IMR-90 (cell line): ENCODE measurements at regions not wholly inside any gene's neighbourhood (a gene's known extent, or its start where the extent isn't known, plus 50 kb on each side); places are given as distances from the start of the nearest gene placed in this dataset.

Experiments used
- ATAC-seq: fragments of 200-7000 bp; cut with Tn5 transposase; 2 replicates; pipeline ENCODE4 v1.9.1; 2020; ENCODE audit warnings: low read depth, mild to moderate bottlenecking, moderate library complexity
- BruUV-seq: library from RNA; stranded (reverse); fragments of 400-500 nt; replicated peaks from 2 replicates; lab custom pipeline; 2021; lab: Mats Ljungman, UMichigan
- CTCF ChIA-PET: fragments of 300-600 bp; formaldehyde crosslinking; extraction: SDS; loops from one replicate; lab custom pipeline; 2021; ENCODE audit warnings: antibody characterized with exemption; lab: Yijun Ruan, JAX
- POLR2A ChIA-PET: fragments of 300-600 bp; sonication (Branson Sonifier 250); formaldehyde crosslinking; loops from one replicate; lab custom pipeline; 2022; ENCODE audit warnings: antibody characterized with exemption; ENCODE audit not compliant: unreplicated experiment; lab: Charles Lee
- DNase-seq: peaks from one replicate; pipeline ENCODE4 v3.0.0; 2013
- H2AFZ ChIP-seq: replicated peaks from 2 replicates; pipeline ENCODE3; 2013; ENCODE audit warnings: low read length, mild to moderate bottlenecking; ENCODE audit not compliant: poor library complexity
- H2AK5ac ChIP-seq: 2 replicates; pipeline ENCODE4 v1.6.1; 2013; ENCODE audit warnings: low read depth, low read length, inconsistent platforms
- H2AK9ac ChIP-seq: replicated peaks from 2 replicates; pipeline ENCODE3; 2013; ENCODE audit warnings: mild to moderate bottlenecking, low read depth, low read length, moderate library complexity; ENCODE audit not compliant: poor library complexity
- H2BK120ac ChIP-seq: 2 replicates; pipeline ENCODE4 v1.6.1; 2013; ENCODE audit warnings: low read depth, low read length, inconsistent platforms
- H2BK15ac ChIP-seq: 3 replicates; pipeline ENCODE4 v1.6.1; 2013; ENCODE audit warnings: low read depth, low read length, inconsistent platforms
- H2BK20ac ChIP-seq: 2 replicates; pipeline ENCODE4 v1.6.1; 2013; ENCODE audit warnings: low read depth, mild to moderate bottlenecking, inconsistent platforms, low read length, moderate library complexity
- H2BK5ac ChIP-seq: 2 replicates; pipeline ENCODE4 v1.6.1; 2013; ENCODE audit warnings: mild to moderate bottlenecking, low read depth, low read length, inconsistent platforms; ENCODE audit not compliant: poor library complexity, severe bottlenecking
- H3K14ac ChIP-seq: replicated peaks from 2 replicates; pipeline ENCODE4 v1.6.1; 2013; ENCODE audit warnings: low read depth, low read length, inconsistent platforms
- H3K18ac ChIP-seq: 2 replicates; pipeline ENCODE4 v1.6.1; 2013; ENCODE audit warnings: low read depth, low read length, control low read depth
- H3K23ac ChIP-seq: 2 replicates; pipeline ENCODE4 v1.6.1; 2013; ENCODE audit warnings: low read depth, low read length, inconsistent platforms
- H3K27ac ChIP-seq: 2 replicates; pipeline ENCODE4 v1.5.1; 2013; ENCODE audit warnings: mild to moderate bottlenecking, control low read depth, low read length; ENCODE audit not compliant: insufficient read depth
- H3K27me3 ChIP-seq: 2 replicates; pipeline ENCODE4 v1.6.1; 2013; ENCODE audit warnings: low read length; ENCODE audit not compliant: control insufficient read depth, insufficient read depth
- H3K36me3 ChIP-seq: 2 replicates; pipeline ENCODE4 v1.6.1; 2013; ENCODE audit warnings: low read length, mixed read lengths; ENCODE audit not compliant: control insufficient read depth, insufficient read depth
- H3K4ac ChIP-seq: 2 replicates; pipeline ENCODE4 v1.6.1; 2013; ENCODE audit warnings: low read depth, low read length, inconsistent platforms
- H3K4me1 ChIP-seq: 2 replicates; pipeline ENCODE4 v1.6.1; 2013; ENCODE audit warnings: low read length, mixed read lengths; ENCODE audit not compliant: control insufficient read depth, insufficient read depth
- H3K4me2 ChIP-seq: 2 replicates; pipeline ENCODE4 v1.6.1; 2013; ENCODE audit warnings: low read depth, mild to moderate bottlenecking, control low read depth, low read length, moderate library complexity
- H3K4me3 ChIP-seq: 2 replicates; pipeline ENCODE4 v1.5.1; 2013; ENCODE audit warnings: low read depth, mild to moderate bottlenecking, control low read depth, low read length, moderate library complexity; ENCODE audit not compliant: insufficient read depth
- H3K56ac ChIP-seq: 2 replicates; pipeline ENCODE4 v1.6.1; 2013; ENCODE audit warnings: low read length, inconsistent platforms; ENCODE audit not compliant: insufficient read depth; ENCODE audit errors: extremely low read depth
- H3K79me1 ChIP-seq, 2 experiments: 2 replicates each; pipeline ENCODE4 v1.6.1; 2013; ENCODE audit warnings: low read length in 2 of 2, inconsistent platforms in 1 of 2, low read depth in 1 of 2
- H3K9ac ChIP-seq: 2 replicates; pipeline ENCODE4 v1.6.1; 2013; ENCODE audit warnings: low read depth, low read length, control low read depth
- H3K9me1 ChIP-seq: 2 replicates; pipeline ENCODE4 v1.6.1; 2013; ENCODE audit warnings: low read length, inconsistent platforms; ENCODE audit not compliant: insufficient read depth
- H3K9me3 ChIP-seq: 2 replicates; pipeline ENCODE4 v1.6.1; 2013; ENCODE audit warnings: low read length; ENCODE audit not compliant: control insufficient read depth, insufficient read depth
- H4K20me1 ChIP-seq: 2 replicates; pipeline ENCODE4 v1.6.1; 2013; ENCODE audit warnings: low read length, inconsistent platforms; ENCODE audit not compliant: insufficient read depth
- H4K5ac ChIP-seq: 2 replicates; pipeline ENCODE4 v1.6.1; 2013; ENCODE audit warnings: mild to moderate bottlenecking, low read depth, low read length, control low read depth
- H4K8ac ChIP-seq, 2 experiments: 2 replicates each; pipeline ENCODE4 v1.6.1; 2013; ENCODE audit warnings: low read depth in 2 of 2, low read length in 2 of 2, control low read depth in 1 of 2, inconsistent platforms in 1 of 2
- H4K91ac ChIP-seq: 2 replicates; pipeline ENCODE4 v1.6.1; 2013; ENCODE audit warnings: low read depth, low read length, inconsistent platforms; ENCODE audit not compliant: insufficient read depth
- SMC3 ChIP-seq: fragments of 150-350 bp; IDR thresholded peaks from 2 replicates; pipeline ENCODE4 v1.6.1; 2016; ENCODE audit warnings: low read depth, mild to moderate bottlenecking, antibody characterized with exemption, low read length, moderate library complexity
- WGBS, 2 experiments: methylation state at CpG; one replicate each; pipeline versions ENCODE4 v1.1.5 to v1.1.7; 2013; ENCODE audit warnings: missing lambda C conversion rate in 2 of 2; ENCODE audit not compliant: insufficient read length in 1 of 2; ENCODE audit errors: extremely low coverage in 2 of 2; 5-methylcytosine and 5-hydroxymethylcytosine counted together
- dilution Hi-C: fragments of 300-500 bp; cut with HindIII; formaldehyde crosslinking; loops from one replicate; pipeline ENCODE4 v1.14.3; 2018; ENCODE audit warnings: low sequenced_read_pairs; ENCODE audit not compliant: unreplicated experiment
- in situ Hi-C: fragments of 300-500 bp; cut with MboI; formaldehyde crosslinking; loops from 3 replicates; pipeline ENCODE4 v1.14.3; 2019; ENCODE audit warnings: low sequenced_read_pairs, inconsistent platforms, mixed read lengths
- intact Hi-C: fragments of 100-400 bp; cut with micrococcal nuclease; formaldehyde crosslinking; loops from 2 replicates; pipeline ENCODE4 v1.10.0; 2022

GRCh38 chr2:172279214-172279613, 148.2 kb upstream of the ITGA6 start:
- BruUV-seq = no TSS peak
- no peak overlapping the region for H3K4me2 ChIP-seq

More at GRCh38 chr2:172279214-172279613, 148.2 kb upstream of the ITGA6 start:
- Histone ChIP-seq H2AK5ac (no peak overlapping the region), H2BK15ac (no peak overlapping the region), H3K4me1 (peaks cover 8% of the 10 kb centered on the region), H3K4me3 (no peak overlapping the region), H4K5ac (no peak overlapping the region), H2BK20ac (no peak overlapping the region), H3K18ac (no peak overlapping the region), H3K27me3 (no peaks in the 10 kb centered on the region), H3K9me1 (peaks cover 9% of the 10 kb centered on the region), H3K79me1 (no peaks in the 10 kb centered on the region), H4K20me1 (no peaks in the 10 kb centered on the region), H3K9ac (no peak overlapping the region), H3K4ac (no peak overlapping the region), H2BK120ac (no peak overlapping the region), H3K9me3 (peaks cover 4% of the 10 kb centered on the region; the same call in 1 of the 2 replicates), H3K27ac (no peak overlapping the region), H3K36me3 (no peaks in the 10 kb centered on the region), H3K56ac (no peak overlapping the region), H4K8ac (no peak overlapping the region), H4K91ac (no peak overlapping the region), H3K14ac (no peak overlapping the region), H3K23ac (no peak overlapping the region), H2AK9ac (no peak overlapping the region), H2BK5ac (no peak overlapping the region), H2AFZ (no peak overlapping the region)
- intact Hi-C loops (no loop called here), in situ Hi-C loops (no loop called here), dilution Hi-C loops (no loop called here)
- DNase-seq = no peak
- WGBS, 2 experiments = no CpG with 5 or more reads among the region's 5 CpGs
- ChIA-PET CTCF (interaction anchor here (0.6 kb wide), 1 partner anchor 367 kb away, joined by 3 read pairs; no protein-coding TSS in a partner anchor), POLR2A (no interaction called here)
- ATAC-seq = no peak
- no peak for TF ChIP-seq SMC3
